Activated naive CD8-positive, alpha-beta T cell treated with anti-CD3 and anti-CD28 coated beads for 36 hours (primary cell): ENCODE measurements at regions not wholly inside any gene's neighbourhood (a gene's known extent, or its start where the extent isn't known, plus 50 kb on each side); places are given as distances from the start of the nearest gene placed in this dataset.
A peak's percentile ranks its signal among the peaks of the same experiment; 100 is the strongest.

Experiments
- DNase-seq: peaks from one replicate; pipeline ENCODE4 v3.0.0; 2021
- H3K27ac Mint-ChIP-seq: one replicate; pipeline ENCODE4 v1.8.0; 2022; ENCODE audit warnings: mild to moderate bottlenecking, moderate library complexity, mixed read lengths
- H3K27me3 Mint-ChIP-seq: one replicate; pipeline ENCODE4 v1.8.0; 2022; ENCODE audit warnings: mild to moderate bottlenecking, mixed read lengths
- H3K36me3 Mint-ChIP-seq: one replicate; pipeline ENCODE4 v1.8.0; 2021; ENCODE audit warnings: mild to moderate bottlenecking, mixed read lengths
- H3K4me1 Mint-ChIP-seq: one replicate; pipeline ENCODE4 v1.8.0; 2021; ENCODE audit warnings: mixed read lengths
- H3K4me3 Mint-ChIP-seq: one replicate; pipeline ENCODE4 v1.8.0; 2022; ENCODE audit warnings: mild to moderate bottlenecking, moderate library complexity, mixed read lengths
- H3K9me3 Mint-ChIP-seq: one replicate; pipeline ENCODE4 v1.8.0; 2022; ENCODE audit warnings: mixed read lengths

GRCh38 chr5:143691945-143692290 lies 120.0 kb upstream of the HMHB1 start:
- DNase-seq, result no peak
- peaks cover 6% of the 10 kb centered on the region for H3K4me1 Mint-ChIP-seq
- no peak overlapping the region for H3K4me3 Mint-ChIP-seq
- H3K36me3 Mint-ChIP-seq, result peaks cover 6% of the 10 kb centered on the region
- H3K27me3 Mint-ChIP-seq, result peaks cover 3% of the 10 kb centered on the region
- no peak overlapping the region for H3K27ac Mint-ChIP-seq
- peaks cover 11% of the 10 kb centered on the region for H3K9me3 Mint-ChIP-seq

GRCh38 chr5:143691287-143691944 lies 120.5 kb upstream of the HMHB1 start:
- no peak for DNase-seq
- H3K36me3 Mint-ChIP-seq, result peaks cover 6% of the 10 kb centered on the region
- H3K4me3 Mint-ChIP-seq, result no peak overlapping the region
- peaks cover 3% of the 10 kb centered on the region for H3K27me3 Mint-ChIP-seq
- H3K4me1 Mint-ChIP-seq, result peaks cover 5% of the 10 kb centered on the region
- H3K27ac Mint-ChIP-seq, result no peak overlapping the region
- peaks cover 11% of the 10 kb centered on the region for H3K9me3 Mint-ChIP-seq

- peaks cover 11% of the 10 kb centered on the region for H3K9me3 Mint-ChIP-seq
- H3K4me3 Mint-ChIP-seq, result no peak overlapping the region
- H3K36me3 Mint-ChIP-seq, result peaks cover 6% of the 10 kb centered on the region
Measured at GRCh38 chr5:143687604-143688003, 124.4 kb upstream of the HMHB1 start.

GRCh38 chr5:143685246-143685815 lies 126.6 kb upstream of the HMHB1 start:
- Mint-ChIP-seq H3K4me3 (no peak overlapping the region), H3K27me3 (no peaks in the 10 kb centered on the region), H3K27ac (no peak overlapping the region), H3K36me3 (peaks cover 3% of the 10 kb centered on the region), H3K4me1 (no peaks in the 10 kb centered on the region), H3K9me3 (peaks cover 8% of the 10 kb centered on the region)
- DNase-seq, result no peak

More at GRCh38 chr5:143687604-143688003, 124.4 kb upstream of the HMHB1 start:
- H3K4me1 Mint-ChIP-seq, result no peaks in the 10 kb centered on the region
- H3K27ac Mint-ChIP-seq, result no peak overlapping the region
- H3K27me3 Mint-ChIP-seq, result peaks cover 3% of the 10 kb centered on the region
- DNase-seq, result no peak

GRCh38 chr5:143683459-143683858 lies 128.5 kb upstream of the HMHB1 start:
- no peak for DNase-seq
- H3K36me3 Mint-ChIP-seq, result no peaks in the 10 kb centered on the region
- H3K9me3 Mint-ChIP-seq, result no peaks in the 10 kb centered on the region
- H3K27me3 Mint-ChIP-seq, result no peaks in the 10 kb centered on the region
- H3K4me1 Mint-ChIP-seq, result peaks cover 15% of the 10 kb centered on the region
- no peak overlapping the region for H3K4me3 Mint-ChIP-seq
- H3K27ac Mint-ChIP-seq, result no peak overlapping the region

- H3K4me3 Mint-ChIP-seq, result no peak overlapping the region
- no peak for DNase-seq
- H3K27ac Mint-ChIP-seq, result no peak overlapping the region
- H3K4me1 Mint-ChIP-seq, result peaks cover 18% of the 10 kb centered on the region
- H3K36me3 Mint-ChIP-seq, result no peaks in the 10 kb centered on the region
- H3K27me3 Mint-ChIP-seq, result no peaks in the 10 kb centered on the region
- H3K9me3 Mint-ChIP-seq, result no peaks in the 10 kb centered on the region
Measured at GRCh38 chr5:143682929-143683386, 129.0 kb upstream of the HMHB1 start.

- Mint-ChIP-seq H3K27ac (no peak overlapping the region), H3K27me3 (no peaks in the 10 kb centered on the region), H3K4me1 (peaks cover 21% of the 10 kb centered on the region), H3K4me3 (no peak overlapping the region), H3K36me3 (no peaks in the 10 kb centered on the region), H3K9me3 (no peaks in the 10 kb centered on the region)
- DNase-seq, result no peak
Measured at GRCh38 chr5:143682246-143682905, 129.6 kb upstream of the HMHB1 start.

GRCh38 chr5:143680672-143681259 lies 131.2 kb upstream of the HMHB1 start:
- Mint-ChIP-seq H3K27ac (no peak overlapping the region), H3K36me3 (no peaks in the 10 kb centered on the region), H3K4me3 (no peak overlapping the region), H3K27me3 (no peaks in the 10 kb centered on the region), H3K9me3 (no peaks in the 10 kb centered on the region), H3K4me1 (peaks cover 21% of the 10 kb centered on the region)
- no peak for DNase-seq

GRCh38 chr5:143679777-143680176 lies 132.2 kb upstream of the HMHB1 start:
- H3K4me1 Mint-ChIP-seq, result peaks cover 21% of the 10 kb centered on the region
- H3K4me3 Mint-ChIP-seq, result no peak overlapping the region
- no peak overlapping the region for H3K27ac Mint-ChIP-seq
- no peaks in the 10 kb centered on the region for H3K27me3 Mint-ChIP-seq
- no peaks in the 10 kb centered on the region for H3K36me3 Mint-ChIP-seq
- H3K9me3 Mint-ChIP-seq, result no peaks in the 10 kb centered on the region
- no peak for DNase-seq

GRCh38 chr5:143678148-143678905 lies 133.6 kb upstream of the HMHB1 start:
- DNase-seq, result no peak
- H3K27ac Mint-ChIP-seq, result peak overlapping the region; percentile 81
- peak overlapping the region; percentile 8 for H3K4me3 Mint-ChIP-seq
- H3K27me3 Mint-ChIP-seq, result peaks cover 9% of the 10 kb centered on the region
- no peaks in the 10 kb centered on the region for H3K36me3 Mint-ChIP-seq
- H3K4me1 Mint-ChIP-seq, result peaks cover 21% of the 10 kb centered on the region
- H3K9me3 Mint-ChIP-seq, result no peaks in the 10 kb centered on the region

GRCh38 chr5:143677403-143677802 lies 134.6 kb upstream of the HMHB1 start:
- Mint-ChIP-seq H3K27ac (no peak overlapping the region), H3K4me1 (peaks cover 21% of the 10 kb centered on the region)

GRCh38 chr5:143676802-143677201 lies 135.2 kb upstream of the HMHB1 start:
- H3K4me1 Mint-ChIP-seq, result peaks cover 21% of the 10 kb centered on the region
- H3K9me3 Mint-ChIP-seq, result no peaks in the 10 kb centered on the region
- H3K27me3 Mint-ChIP-seq, result peaks cover 10% of the 10 kb centered on the region
- no peaks in the 10 kb centered on the region for H3K36me3 Mint-ChIP-seq
- no peak for DNase-seq
- no peak overlapping the region for H3K4me3 Mint-ChIP-seq
- H3K27ac Mint-ChIP-seq, result no peak overlapping the region

More at GRCh38 chr5:143677403-143677802, 134.6 kb upstream of the HMHB1 start:
- Mint-ChIP-seq H3K27me3 (peaks cover 10% of the 10 kb centered on the region), H3K4me3 (no peak overlapping the region), H3K9me3 (no peaks in the 10 kb centered on the region), H3K36me3 (no peaks in the 10 kb centered on the region)
- no peak for DNase-seq

GRCh38 chr5:143674469-143674786 lies 137.5 kb upstream of the HMHB1 start:
- DNase-seq, result no peak
- Mint-ChIP-seq H3K36me3 (no peaks in the 10 kb centered on the region), H3K9me3 (no peaks in the 10 kb centered on the region), H3K27me3 (peaks cover 10% of the 10 kb centered on the region), H3K4me3 (no peak overlapping the region), H3K4me1 (peaks cover 15% of the 10 kb centered on the region), H3K27ac (no peak overlapping the region)

- no peak overlapping the region for H3K27ac Mint-ChIP-seq
- no peak overlapping the region for H3K4me3 Mint-ChIP-seq
- no peak for DNase-seq
- H3K4me1 Mint-ChIP-seq, result peaks cover 10% of the 10 kb centered on the region
- no peaks in the 10 kb centered on the region for H3K36me3 Mint-ChIP-seq
- no peaks in the 10 kb centered on the region for H3K9me3 Mint-ChIP-seq
- peaks cover 10% of the 10 kb centered on the region for H3K27me3 Mint-ChIP-seq
Measured at GRCh38 chr5:143673676-143674468, 138.1 kb upstream of the HMHB1 start.
